ENCODE measurements at regions not wholly inside any gene's neighbourhood (a gene's known extent, or its start where the extent isn't known, plus 50 kb on each side); places are given as distances from the start of the nearest gene placed in this dataset.
A peak's percentile ranks its signal among the peaks of the same experiment; 100 is the strongest.

DNA sequence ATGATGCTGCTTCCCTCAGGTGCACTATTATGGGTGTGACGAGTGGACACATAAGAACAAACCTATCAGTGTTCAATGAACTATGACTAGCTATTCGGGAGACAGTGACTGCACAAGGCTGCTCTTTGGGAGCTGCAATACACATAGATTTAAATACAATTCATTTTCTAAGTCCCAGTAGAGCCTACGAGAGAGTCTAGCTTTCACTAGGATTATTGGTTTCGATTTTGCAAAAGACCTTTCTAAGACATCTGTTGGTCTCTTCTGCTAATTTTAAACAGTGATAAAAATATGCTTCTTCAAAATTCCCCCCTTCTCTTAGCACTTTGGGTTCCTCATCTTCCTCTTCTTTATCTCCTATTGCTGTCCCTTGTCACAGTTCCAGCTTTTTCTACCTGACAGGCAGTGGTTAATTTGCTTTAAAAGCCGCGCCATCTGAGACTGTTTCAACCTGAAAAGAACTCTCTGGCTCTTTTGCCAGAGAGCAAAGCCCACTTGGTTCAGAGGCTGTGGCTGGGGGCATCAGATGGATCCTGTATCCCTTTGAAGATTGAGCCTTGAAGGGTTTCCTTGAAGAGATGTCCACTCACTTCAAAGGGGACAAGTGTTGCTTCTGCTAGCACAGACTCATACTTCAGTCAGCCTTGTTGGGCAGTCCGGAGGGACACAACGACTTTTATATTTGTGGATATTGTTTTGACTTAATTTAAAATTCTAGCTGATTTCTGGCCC, 241.5 kb downstream of the MAN2A1 start:
- Histone ChIP-seq H3K27me3 (ENCODE audit: insufficient read depth, low read length) (no peaks in the 10 kb centered on the region), H3K4me1 (ENCODE audit: insufficient read depth, low read length, severe bottlenecking) (peaks cover 70% of the 10 kb centered on the region), H4K20me1 (ENCODE audit: insufficient read depth, low read length) (no peaks in the 10 kb centered on the region), H3K4me3 (ENCODE audit: low read depth, low read length, poor library complexity, severe bottlenecking) (no peak overlapping the region), H3K4me2 (ENCODE audit: low read length) (peak overlapping the region; percentile 16; the same call in 1 of the 2 replicates), H3F3A (ENCODE audit: insufficient read depth, low read length) (no peaks in the 10 kb centered on the region), H3K79me2 (ENCODE audit: insufficient read depth, low read length) (peaks cover 14% of the 10 kb centered on the region; the same call in 1 of the 2 replicates), H3K9ac (ENCODE audit: low read length) (no peak overlapping the region), H3K27ac (ENCODE audit: low read depth, low read length, poor library complexity, severe bottlenecking) (no peak overlapping the region), H3K9me2 (ENCODE audit: low read depth, low read length) (no peaks in the 10 kb centered on the region), H3K9me3 (ENCODE audit: low read length) (no peaks in the 10 kb centered on the region), H3K36me3 (ENCODE audit: insufficient read depth, low read length) (no peaks in the 10 kb centered on the region; the same call in 1 of the 2 replicates), H2AFZ (ENCODE audit: low read length) (no peak overlapping the region)
- TF ChIP-seq EZH2 (IDR thresholded peaks at IDR 0.05; ENCODE audit: borderline replicate concordance, low read length) = no peak
- TF ChIP-seq, protein P1, sequence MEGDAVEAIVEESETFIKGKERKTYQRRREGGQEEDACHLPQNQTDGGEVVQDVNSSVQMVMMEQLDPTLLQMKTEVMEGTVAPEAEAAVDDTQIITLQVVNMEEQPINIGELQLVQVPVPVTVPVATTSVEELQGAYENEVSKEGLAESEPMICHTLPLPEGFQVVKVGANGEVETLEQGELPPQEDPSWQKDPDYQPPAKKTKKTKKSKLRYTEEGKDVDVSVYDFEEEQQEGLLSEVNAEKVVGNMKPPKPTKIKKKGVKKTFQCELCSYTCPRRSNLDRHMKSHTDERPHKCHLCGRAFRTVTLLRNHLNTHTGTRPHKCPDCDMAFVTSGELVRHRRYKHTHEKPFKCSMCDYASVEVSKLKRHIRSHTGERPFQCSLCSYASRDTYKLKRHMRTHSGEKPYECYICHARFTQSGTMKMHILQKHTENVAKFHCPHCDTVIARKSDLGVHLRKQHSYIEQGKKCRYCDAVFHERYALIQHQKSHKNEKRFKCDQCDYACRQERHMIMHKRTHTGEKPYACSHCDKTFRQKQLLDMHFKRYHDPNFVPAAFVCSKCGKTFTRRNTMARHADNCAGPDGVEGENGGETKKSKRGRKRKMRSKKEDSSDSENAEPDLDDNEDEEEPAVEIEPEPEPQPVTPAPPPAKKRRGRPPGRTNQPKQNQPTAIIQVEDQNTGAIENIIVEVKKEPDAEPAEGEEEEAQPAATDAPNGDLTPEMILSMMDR (IDR thresholded peaks at IDR 0.05; ENCODE audit: low read length) = no peak

DNA sequence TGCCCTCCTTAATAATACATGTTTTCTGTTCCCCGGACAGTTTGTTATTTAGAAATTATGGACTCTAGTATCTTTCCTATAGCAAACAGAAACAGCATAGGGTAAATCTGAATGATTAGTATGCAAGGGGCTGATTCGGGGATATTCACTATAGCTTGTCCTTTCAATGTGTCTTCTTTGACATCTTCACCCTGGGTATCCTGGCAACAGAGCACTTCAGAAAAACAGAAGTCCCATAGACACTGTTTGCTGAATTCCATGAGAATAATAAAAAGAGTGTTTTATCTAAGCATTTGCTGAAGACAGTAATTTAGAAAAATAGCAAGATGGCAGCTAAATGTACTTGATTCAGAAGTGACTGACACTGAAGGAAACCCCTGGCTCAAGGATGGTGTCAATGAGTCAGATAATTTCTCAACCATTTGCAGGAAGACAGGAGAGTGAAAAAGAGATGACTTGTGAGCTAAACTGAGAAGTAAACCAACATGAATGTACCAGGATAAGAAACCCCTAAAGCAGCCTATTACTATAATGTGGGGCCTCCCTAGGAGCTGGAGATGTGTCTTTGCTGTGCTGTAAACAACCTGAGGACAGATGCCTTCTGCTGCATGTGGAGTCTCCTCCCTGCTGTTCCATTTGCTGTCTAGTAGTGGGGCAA, 246.2 kb downstream of the MAN2A1 start:
- peak overlapping the region; percentile 72 for H3K27ac ChIP-seq (ENCODE audit: low read depth, low read length, poor library complexity, severe bottlenecking)

DNA sequence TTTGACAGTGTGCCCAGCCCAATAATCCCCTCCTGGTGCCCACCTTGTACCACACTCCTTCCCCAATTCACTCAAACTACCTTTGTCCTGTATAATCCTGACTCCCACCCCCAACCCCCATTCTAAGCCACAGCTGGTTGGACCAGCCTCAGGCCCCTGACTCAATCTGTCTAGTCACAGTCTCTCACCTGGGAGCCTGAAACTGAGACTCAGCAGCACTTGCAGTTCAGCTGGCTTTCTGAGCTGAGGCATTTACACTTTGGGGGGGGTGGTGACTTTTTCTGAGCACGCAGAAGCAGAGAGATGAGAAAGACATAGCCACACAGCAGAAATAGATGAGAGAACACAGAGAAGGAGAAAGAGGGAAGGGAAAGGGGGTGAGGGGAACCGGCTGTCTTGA, 247.3 kb downstream of the MAN2A1 start:
- peak overlapping the region; percentile 25 for H3K4me2 ChIP-seq (ENCODE audit: low read length)

More for the DNA sequence above, 246.2 kb downstream of the MAN2A1 start:
- H3K27me3 ChIP-seq (ENCODE audit: insufficient read depth, low read length) = no peaks in the 10 kb centered on the region
- no peaks in the 10 kb centered on the region for H3F3A ChIP-seq (ENCODE audit: insufficient read depth, low read length)
- H3K9ac ChIP-seq (ENCODE audit: low read length) = peak overlapping the region; percentile 7; the same call in 1 of the 2 replicates
- H3K9me3 ChIP-seq (ENCODE audit: low read length) = peaks cover 6% of the 10 kb centered on the region; the same call in 1 of the 2 replicates
- no peaks in the 10 kb centered on the region; the same call in 1 of the 2 replicates for H3K79me2 ChIP-seq (ENCODE audit: insufficient read depth, low read length)
- no peak for TF ChIP-seq EZH2 (IDR thresholded peaks at IDR 0.05; ENCODE audit: borderline replicate concordance, low read length)
- TF ChIP-seq, protein P1 (IDR thresholded peaks at IDR 0.05; ENCODE audit: low read length) = no peak
- no peaks in the 10 kb centered on the region for H3K9me2 ChIP-seq (ENCODE audit: low read depth, low read length)
- H3K4me2 ChIP-seq (ENCODE audit: low read length) = peak overlapping the region; percentile 25; the same call in 1 of the 2 replicates
- H3K36me3 ChIP-seq (ENCODE audit: insufficient read depth, low read length) = peaks cover 26% of the 10 kb centered on the region
- no peaks in the 10 kb centered on the region for H4K20me1 ChIP-seq (ENCODE audit: insufficient read depth, low read length)
- no peak overlapping the region for H3K4me3 ChIP-seq (ENCODE audit: low read depth, low read length, poor library complexity, severe bottlenecking)
- H2AFZ ChIP-seq (ENCODE audit: low read length) = no peak overlapping the region
- peaks cover 48% of the 10 kb centered on the region for H3K4me1 ChIP-seq (ENCODE audit: insufficient read depth, low read length, severe bottlenecking)

More for the DNA sequence above, 247.3 kb downstream of the MAN2A1 start:
- H3F3A ChIP-seq (ENCODE audit: insufficient read depth, low read length) = no peaks in the 10 kb centered on the region
- H3K27me3 ChIP-seq (ENCODE audit: insufficient read depth, low read length) = no peaks in the 10 kb centered on the region
- TF ChIP-seq, protein P1 (IDR thresholded peaks at IDR 0.05; ENCODE audit: low read length) = no peak
- no peak for TF ChIP-seq EZH2 (IDR thresholded peaks at IDR 0.05; ENCODE audit: borderline replicate concordance, low read length)
- H3K9me2 ChIP-seq (ENCODE audit: low read depth, low read length) = no peaks in the 10 kb centered on the region
- no peaks in the 10 kb centered on the region; the same call in 1 of the 2 replicates for H3K79me2 ChIP-seq (ENCODE audit: insufficient read depth, low read length)
- H2AFZ ChIP-seq (ENCODE audit: low read length) = no peak overlapping the region
- peaks cover 26% of the 10 kb centered on the region for H3K36me3 ChIP-seq (ENCODE audit: insufficient read depth, low read length)
- no peaks in the 10 kb centered on the region for H4K20me1 ChIP-seq (ENCODE audit: insufficient read depth, low read length)
- no peak overlapping the region for H3K4me3 ChIP-seq (ENCODE audit: low read depth, low read length, poor library complexity, severe bottlenecking)
- peak overlapping the region; percentile 72 for H3K27ac ChIP-seq (ENCODE audit: low read depth, low read length, poor library complexity, severe bottlenecking)
- no peak overlapping the region; the same call in 1 of the 2 replicates for H3K9ac ChIP-seq (ENCODE audit: low read length)
- peaks cover 38% of the 10 kb centered on the region for H3K4me1 ChIP-seq (ENCODE audit: insufficient read depth, low read length, severe bottlenecking)
- H3K9me3 ChIP-seq (ENCODE audit: low read length) = peaks cover 6% of the 10 kb centered on the region; the same call in 1 of the 2 replicates

Measured in OCI-LY1 (cell line).